ENCODE measurements at regions not wholly inside any gene's neighbourhood (a gene's known extent, or its start where the extent isn't known, plus 50 kb on each side); places are given as distances from the start of the nearest gene placed in this dataset.

DNA sequence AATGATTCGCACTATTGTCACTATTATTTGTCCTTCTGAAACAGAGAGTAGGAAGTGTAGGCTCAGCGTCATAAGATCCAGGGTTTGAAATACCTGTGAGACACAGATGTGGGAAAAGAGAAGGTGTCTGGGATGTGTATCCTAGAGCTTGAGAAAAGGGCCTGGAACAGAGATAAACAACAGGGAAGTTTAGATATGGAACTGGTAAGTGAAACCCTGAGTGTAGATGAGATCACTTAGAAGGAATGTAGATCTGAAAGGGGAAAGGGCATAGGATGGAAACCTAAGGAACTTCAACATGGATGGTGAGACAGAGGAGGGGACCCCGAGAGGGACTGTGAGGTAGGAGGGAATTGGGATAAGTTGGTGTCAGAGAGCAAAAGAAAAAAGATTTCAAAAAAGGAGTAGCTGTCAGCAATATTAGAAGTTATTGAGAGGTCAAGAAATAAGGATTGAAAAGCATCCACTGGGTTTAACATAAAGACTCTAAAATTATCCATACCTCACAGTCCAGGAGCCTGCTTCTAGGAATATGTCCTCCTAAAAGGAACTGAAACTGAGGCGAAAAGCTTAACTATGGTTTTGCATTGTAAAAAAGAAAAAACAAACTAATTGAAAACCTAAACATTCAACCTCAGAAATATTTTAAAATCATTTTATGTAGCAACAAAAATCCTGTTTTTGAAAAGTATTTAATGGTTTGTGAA is 119.2 kb upstream of the NPVF start:
- TF ChIP-seq JUN (IDR thresholded peaks at IDR 0.05), result no peak
- TF ChIP-seq, protein P1, sequence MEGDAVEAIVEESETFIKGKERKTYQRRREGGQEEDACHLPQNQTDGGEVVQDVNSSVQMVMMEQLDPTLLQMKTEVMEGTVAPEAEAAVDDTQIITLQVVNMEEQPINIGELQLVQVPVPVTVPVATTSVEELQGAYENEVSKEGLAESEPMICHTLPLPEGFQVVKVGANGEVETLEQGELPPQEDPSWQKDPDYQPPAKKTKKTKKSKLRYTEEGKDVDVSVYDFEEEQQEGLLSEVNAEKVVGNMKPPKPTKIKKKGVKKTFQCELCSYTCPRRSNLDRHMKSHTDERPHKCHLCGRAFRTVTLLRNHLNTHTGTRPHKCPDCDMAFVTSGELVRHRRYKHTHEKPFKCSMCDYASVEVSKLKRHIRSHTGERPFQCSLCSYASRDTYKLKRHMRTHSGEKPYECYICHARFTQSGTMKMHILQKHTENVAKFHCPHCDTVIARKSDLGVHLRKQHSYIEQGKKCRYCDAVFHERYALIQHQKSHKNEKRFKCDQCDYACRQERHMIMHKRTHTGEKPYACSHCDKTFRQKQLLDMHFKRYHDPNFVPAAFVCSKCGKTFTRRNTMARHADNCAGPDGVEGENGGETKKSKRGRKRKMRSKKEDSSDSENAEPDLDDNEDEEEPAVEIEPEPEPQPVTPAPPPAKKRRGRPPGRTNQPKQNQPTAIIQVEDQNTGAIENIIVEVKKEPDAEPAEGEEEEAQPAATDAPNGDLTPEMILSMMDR (IDR thresholded peaks at IDR 0.05), result no peak
- no peak for TF ChIP-seq HDAC2 (IDR thresholded peaks at IDR 0.05)
- TF ChIP-seq, protein P2, sequence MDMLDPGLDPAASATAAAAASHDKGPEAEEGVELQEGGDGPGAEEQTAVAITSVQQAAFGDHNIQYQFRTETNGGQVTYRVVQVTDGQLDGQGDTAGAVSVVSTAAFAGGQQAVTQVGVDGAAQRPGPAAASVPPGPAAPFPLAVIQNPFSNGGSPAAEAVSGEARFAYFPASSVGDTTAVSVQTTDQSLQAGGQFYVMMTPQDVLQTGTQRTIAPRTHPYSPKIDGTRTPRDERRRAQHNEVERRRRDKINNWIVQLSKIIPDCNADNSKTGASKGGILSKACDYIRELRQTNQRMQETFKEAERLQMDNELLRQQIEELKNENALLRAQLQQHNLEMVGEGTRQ (IDR thresholded peaks at IDR 0.05), result no peak
- TF ChIP-seq NR3C1 (IDR thresholded peaks at IDR 0.05), result no peak
- TF ChIP-seq EP300 (IDR thresholded peaks at IDR 0.05), result no peak
- TF ChIP-seq CEBPB (IDR thresholded peaks at IDR 0.05), result no peak

Measured in A549 (cell line).